ENCODE measurements at regions not wholly inside any gene's neighbourhood (a gene's known extent, or its start where the extent isn't known, plus 50 kb on each side); places are given as distances from the start of the nearest gene placed in this dataset.

DNA sequence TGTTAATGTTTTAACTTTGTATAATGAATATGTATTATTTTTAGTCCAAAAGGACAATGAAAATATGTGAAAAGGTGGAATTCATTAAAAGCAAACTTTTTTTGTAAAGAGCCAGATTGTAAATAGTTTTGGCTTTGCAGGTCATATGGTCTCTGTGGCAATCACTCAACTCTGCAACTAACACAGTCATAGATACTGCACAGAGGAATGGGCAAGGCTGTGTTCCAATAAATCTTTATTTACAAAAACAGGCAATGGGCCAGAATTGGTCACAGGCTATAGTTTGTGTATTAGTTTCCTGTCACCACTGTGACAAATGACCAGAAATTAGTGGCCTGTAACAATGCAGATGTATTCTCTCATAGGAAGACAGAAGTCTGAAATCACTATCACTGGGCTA is 125.4 kb upstream of the PTCH1 start:
- no peak overlapping the region for H3K27ac Mint-ChIP-seq
- peaks cover 1% of the 10 kb centered on the region for H3K27me3 Mint-ChIP-seq

DNA sequence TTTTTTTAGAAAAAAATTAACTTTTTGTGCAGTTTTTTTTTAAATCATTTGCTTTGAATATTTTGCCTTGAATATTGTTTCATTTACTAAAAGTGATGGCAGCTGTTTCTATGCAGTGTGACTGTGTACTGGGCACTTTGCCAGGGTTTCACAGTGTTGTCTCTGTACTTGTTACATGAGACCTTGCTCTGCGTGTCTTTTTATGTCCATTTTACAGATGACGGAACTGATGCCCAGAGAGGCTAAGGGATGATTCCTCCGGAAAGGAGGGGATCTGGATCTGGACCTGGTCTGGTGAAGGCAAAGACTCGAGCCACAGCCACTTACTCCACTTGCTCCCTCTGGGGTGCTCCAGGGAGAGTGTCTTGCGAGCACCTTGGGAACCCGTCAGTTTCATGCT is 124.8 kb upstream of the PTCH1 start:
- H3K4me1 Mint-ChIP-seq (ENCODE audit: low read depth), result no peaks in the 10 kb centered on the region
- H3K27ac Mint-ChIP-seq, result no peak overlapping the region
- no peaks in the 10 kb centered on the region for H3K36me3 Mint-ChIP-seq (ENCODE audit: low read depth)
- H3K9me3 Mint-ChIP-seq, result no peaks in the 10 kb centered on the region
- peaks cover 1% of the 10 kb centered on the region for H3K27me3 Mint-ChIP-seq
- no peak overlapping the region for H3K4me3 Mint-ChIP-seq
- intact Hi-C loops (cut with micrococcal nuclease), result no loop called here

More for the DNA sequence above, 125.4 kb upstream of the PTCH1 start:
- H3K4me1 Mint-ChIP-seq (ENCODE audit: low read depth), result no peaks in the 10 kb centered on the region
- intact Hi-C loops (cut with micrococcal nuclease), result no loop called here
- H3K36me3 Mint-ChIP-seq (ENCODE audit: low read depth), result no peaks in the 10 kb centered on the region
- no peak overlapping the region for H3K4me3 Mint-ChIP-seq
- H3K9me3 Mint-ChIP-seq, result no peaks in the 10 kb centered on the region

DNA sequence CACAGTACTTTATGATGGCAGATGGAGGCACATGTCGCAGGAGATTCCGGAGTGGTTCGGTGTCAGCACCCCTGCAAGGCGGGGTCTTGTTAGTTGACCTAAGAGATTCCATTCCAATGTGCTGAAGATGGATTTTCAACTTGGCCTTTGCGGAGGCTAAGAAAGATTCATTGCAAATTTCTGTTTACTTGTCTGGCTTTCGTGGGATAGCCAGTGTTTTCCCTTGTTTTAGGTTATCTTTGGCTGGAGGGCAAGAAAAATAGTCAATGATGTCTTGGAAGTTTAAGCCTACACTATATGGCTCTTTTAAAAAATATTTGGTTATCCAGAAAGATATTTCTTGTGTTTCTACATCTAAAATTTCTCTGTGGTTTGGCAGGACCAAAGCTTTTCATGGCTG is 123.6 kb upstream of the PTCH1 start:
- Mint-ChIP-seq H3K9me3 (no peaks in the 10 kb centered on the region), H3K4me3 (no peak overlapping the region), H3K27me3 (peaks cover 1% of the 10 kb centered on the region), H3K36me3 (ENCODE audit: low read depth) (no peaks in the 10 kb centered on the region), H3K4me1 (ENCODE audit: low read depth) (no peaks in the 10 kb centered on the region), H3K27ac (no peak overlapping the region)
- intact Hi-C loops (cut with micrococcal nuclease), result no loop called here

DNA sequence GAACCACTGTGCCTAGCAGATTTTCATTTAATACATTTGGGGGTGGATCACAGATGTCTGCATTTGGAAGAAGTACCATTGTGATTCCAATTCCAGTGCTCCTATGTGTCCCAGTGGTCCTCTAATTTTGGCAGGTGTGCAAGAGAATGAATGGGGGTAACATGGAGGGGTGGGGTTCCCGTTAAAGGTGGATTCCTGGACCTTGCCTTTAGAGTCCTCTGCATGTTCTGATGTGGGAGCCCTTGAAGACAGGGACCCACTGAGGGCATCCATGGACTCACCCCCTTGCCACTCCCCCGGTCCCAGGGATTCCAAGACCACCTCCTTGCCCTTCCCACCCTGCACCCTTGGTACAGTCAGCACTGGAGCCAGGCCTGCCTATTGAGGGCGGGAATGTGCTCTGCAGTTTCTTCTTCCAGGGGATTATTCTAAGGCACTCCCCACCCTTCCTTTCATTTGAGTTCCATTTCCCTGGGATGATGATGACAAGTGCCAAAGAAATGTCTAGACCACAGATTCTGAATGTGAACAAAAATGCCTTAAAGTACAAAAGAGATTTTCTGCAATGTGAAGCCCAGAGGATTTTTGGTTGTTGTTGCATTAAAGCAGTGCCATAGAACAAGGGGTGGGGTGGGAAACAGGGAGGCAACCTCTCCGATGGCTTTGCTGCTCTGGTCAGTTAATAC is 119.4 kb upstream of the PTCH1 start:
- intact Hi-C loops (cut with micrococcal nuclease), result no loop called here

DNA sequence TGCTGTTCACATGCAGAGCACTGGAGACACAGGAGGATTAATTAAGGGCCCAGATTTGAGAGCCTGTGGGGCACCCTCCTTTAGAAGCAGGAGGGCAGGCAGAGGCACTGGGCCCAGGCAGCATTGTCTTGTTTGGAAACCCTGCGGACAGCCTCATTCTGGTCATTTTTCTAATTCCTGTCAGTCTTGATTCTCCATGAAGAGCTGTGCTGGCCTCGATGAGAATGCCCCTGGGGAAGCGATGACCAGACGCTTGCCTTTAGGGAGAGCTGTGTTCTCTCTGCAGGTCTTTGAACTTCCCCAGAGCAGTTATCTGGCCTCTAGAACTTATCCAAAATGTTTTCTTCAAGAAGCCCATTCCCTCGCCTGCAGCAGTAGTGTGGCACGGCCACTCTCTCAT is 117.8 kb upstream of the PTCH1 start:
- Mint-ChIP-seq H3K9me3 (no peaks in the 10 kb centered on the region), H3K27me3 (peaks cover 2% of the 10 kb centered on the region), H3K36me3 (ENCODE audit: low read depth) (no peaks in the 10 kb centered on the region), H3K4me3 (no peak overlapping the region), H3K27ac (no peak overlapping the region), H3K4me1 (ENCODE audit: low read depth) (no peaks in the 10 kb centered on the region)
- intact Hi-C loops (cut with micrococcal nuclease), result no loop called here

More for the DNA sequence above, 119.4 kb upstream of the PTCH1 start:
- Mint-ChIP-seq H3K36me3 (ENCODE audit: low read depth) (no peaks in the 10 kb centered on the region), H3K4me3 (no peak overlapping the region), H3K9me3 (no peaks in the 10 kb centered on the region), H3K4me1 (ENCODE audit: low read depth) (no peaks in the 10 kb centered on the region), H3K27me3 (peaks cover 2% of the 10 kb centered on the region), H3K27ac (no peak overlapping the region)

DNA sequence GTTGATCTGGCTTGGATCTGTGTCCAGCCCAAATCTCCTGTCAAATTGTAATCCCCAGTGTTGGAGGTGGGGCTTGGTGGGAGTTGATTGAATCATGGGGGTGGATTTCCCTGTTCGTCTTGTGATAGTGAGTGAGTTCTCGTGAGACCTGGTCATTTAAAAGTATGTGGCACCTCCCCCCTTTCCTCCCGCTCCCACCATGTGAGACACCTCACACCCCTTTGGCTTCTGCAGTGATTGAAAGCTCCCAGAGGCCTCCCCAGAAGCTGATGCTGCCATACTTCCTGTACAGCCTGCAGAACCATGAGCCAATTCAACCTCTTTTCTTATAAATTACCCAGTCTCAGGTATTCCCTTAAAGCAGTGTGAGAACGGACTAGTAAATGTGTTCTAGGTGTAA is 117.3 kb upstream of the PTCH1 start:
- Mint-ChIP-seq H3K36me3 (ENCODE audit: low read depth) (no peaks in the 10 kb centered on the region), H3K4me3 (no peak overlapping the region), H3K27me3 (peaks cover 2% of the 10 kb centered on the region), H3K9me3 (no peaks in the 10 kb centered on the region), H3K27ac (no peak overlapping the region), H3K4me1 (ENCODE audit: low read depth) (no peaks in the 10 kb centered on the region)
- intact Hi-C loops (cut with micrococcal nuclease), result no loop called here

DNA sequence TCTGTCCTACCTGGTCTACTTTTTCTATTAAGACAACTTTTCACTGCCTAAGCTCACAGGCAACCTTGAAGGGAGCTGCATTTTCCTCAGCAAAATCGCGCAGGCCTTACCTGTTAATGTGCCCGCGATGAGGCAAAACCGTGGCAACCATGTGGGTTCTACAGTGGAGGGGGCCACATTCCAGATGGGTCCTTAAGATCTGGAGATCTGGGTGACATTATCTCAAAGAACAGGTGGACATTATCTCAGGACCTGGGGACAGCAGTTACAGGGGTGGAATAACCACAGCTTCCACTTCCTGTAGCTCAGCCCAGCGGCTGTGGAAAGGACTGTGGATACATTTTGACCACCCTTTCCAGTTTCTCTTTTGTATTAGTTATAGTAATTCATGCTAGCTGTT is 112.8 kb upstream of the PTCH1 start:
- intact Hi-C loops (cut with micrococcal nuclease), result no loop called here
- peaks cover 14% of the 10 kb centered on the region for H3K27me3 Mint-ChIP-seq
- no peak overlapping the region for H3K27ac Mint-ChIP-seq
- H3K36me3 Mint-ChIP-seq (ENCODE audit: low read depth), result no peaks in the 10 kb centered on the region
- peaks cover 19% of the 10 kb centered on the region for H3K9me3 Mint-ChIP-seq
- H3K4me1 Mint-ChIP-seq (ENCODE audit: low read depth), result peaks cover 6% of the 10 kb centered on the region
- no peak overlapping the region for H3K4me3 Mint-ChIP-seq

DNA sequence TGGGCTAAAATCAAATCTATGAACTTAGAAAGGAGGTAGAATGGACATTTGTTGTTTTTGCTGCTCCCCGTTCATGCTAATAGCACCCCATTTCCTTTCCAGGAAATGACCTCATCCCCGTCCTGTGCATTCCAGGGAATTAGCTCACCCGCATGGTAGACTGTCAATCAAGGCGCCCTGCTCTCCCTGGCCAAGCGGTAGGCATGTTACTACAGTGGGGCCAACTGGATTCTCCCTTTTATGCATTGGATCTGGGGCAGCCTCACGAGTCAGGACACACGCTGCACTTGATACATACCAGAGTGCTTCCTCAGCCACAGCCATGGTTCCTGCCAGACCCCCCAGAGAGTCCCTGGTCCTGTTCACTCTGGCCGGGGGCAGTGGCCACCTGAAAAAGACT is 111.0 kb upstream of the PTCH1 start:
- Mint-ChIP-seq H3K27me3 (peaks cover 14% of the 10 kb centered on the region), H3K4me3 (no peak overlapping the region), H3K4me1 (ENCODE audit: low read depth) (peaks cover 6% of the 10 kb centered on the region), H3K9me3 (peaks cover 19% of the 10 kb centered on the region), H3K36me3 (ENCODE audit: low read depth) (no peaks in the 10 kb centered on the region), H3K27ac (no peak overlapping the region)
- intact Hi-C loops (cut with micrococcal nuclease), result no loop called here

DNA sequence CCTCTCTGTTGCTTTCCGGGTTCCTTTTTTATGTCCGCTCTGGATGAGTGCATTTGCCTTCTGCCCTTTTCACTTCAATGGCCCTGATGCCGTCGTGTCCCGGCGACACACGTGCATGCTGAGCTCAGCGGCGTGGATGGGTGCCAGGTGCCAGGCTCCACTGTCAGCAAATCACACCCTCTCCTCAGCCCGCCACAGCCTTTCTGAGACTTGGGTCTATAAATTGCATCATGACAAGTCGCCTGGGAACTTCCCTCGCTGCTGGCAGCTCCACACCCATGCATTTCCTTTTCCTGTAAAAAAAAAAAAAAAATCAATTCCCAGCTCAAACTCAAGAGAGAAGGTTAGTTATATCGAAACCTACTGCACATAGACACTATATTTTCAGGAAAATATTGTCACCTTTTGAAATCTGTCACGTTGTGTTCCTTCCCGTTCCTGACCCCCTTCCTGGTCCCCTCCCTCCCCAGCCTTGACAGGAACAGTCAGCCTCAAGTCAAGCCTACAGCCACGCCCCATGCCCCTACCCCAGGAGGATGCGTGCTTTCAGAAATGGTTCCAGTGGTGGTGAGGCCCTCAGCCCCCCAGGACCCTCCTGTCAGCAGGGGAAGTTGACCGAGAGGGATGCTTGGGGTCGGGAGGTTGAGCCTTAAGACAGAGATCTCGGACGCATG is 110.3 kb upstream of the PTCH1 start:
- no peak overlapping the region for H3K4me3 Mint-ChIP-seq
- no peaks in the 10 kb centered on the region for H3K36me3 Mint-ChIP-seq (ENCODE audit: low read depth)
- H3K9me3 Mint-ChIP-seq, result peaks cover 19% of the 10 kb centered on the region
- intact Hi-C loops (cut with micrococcal nuclease), result no loop called here
- peaks cover 14% of the 10 kb centered on the region for H3K27me3 Mint-ChIP-seq
- H3K4me1 Mint-ChIP-seq (ENCODE audit: low read depth), result peaks cover 6% of the 10 kb centered on the region
- no peak overlapping the region for H3K27ac Mint-ChIP-seq

DNA sequence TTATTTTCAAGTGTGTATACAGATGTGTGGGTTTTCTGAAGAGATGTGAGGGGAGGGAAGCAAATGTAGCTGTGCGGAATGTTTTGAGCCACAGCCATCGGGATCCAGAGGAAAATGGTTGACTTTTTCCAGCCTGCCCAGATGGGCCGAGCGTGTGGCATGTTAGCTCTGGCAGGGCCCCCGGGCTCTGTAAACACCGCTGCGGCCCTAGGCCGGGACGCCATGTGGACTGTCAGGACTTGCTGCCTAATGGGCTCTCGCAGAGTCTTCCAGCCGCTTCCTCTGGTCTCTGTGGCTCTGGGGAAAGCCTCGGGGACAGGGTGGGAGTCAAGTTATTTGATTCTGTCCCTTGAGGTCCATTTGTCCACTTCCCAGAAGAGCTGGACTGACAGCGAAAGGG is 109.6 kb upstream of the PTCH1 start:
- peaks cover 19% of the 10 kb centered on the region for H3K9me3 Mint-ChIP-seq
- H3K27ac Mint-ChIP-seq, result no peak overlapping the region
- peaks cover 12% of the 10 kb centered on the region for H3K27me3 Mint-ChIP-seq

DNA sequence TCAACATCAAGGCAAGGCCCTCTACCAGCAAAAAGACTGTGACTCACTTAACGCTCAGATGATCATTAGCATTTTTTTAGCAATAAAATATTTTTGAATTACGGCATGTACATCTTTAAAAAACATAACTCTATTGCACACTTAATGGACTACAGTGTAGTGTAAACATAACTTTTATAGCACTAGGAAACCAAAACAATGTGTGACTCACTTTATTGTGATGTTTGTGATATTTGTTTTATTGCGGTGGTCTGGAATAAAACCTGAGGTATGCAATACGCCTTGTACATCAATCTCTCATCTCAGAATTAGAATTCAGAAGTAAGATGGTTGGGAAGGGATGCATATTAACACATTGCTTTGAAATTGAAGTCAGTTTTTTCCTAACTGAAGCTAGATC is 106.9 kb upstream of the PTCH1 start:
- H3K36me3 Mint-ChIP-seq (ENCODE audit: low read depth), result no peaks in the 10 kb centered on the region
- H3K4me1 Mint-ChIP-seq (ENCODE audit: low read depth), result peaks cover 6% of the 10 kb centered on the region
- intact Hi-C loops (cut with micrococcal nuclease), result no loop called here
- H3K27ac Mint-ChIP-seq, result no peak overlapping the region
- no peak overlapping the region for H3K4me3 Mint-ChIP-seq
- peaks cover 10% of the 10 kb centered on the region for H3K27me3 Mint-ChIP-seq
- peaks cover 19% of the 10 kb centered on the region for H3K9me3 Mint-ChIP-seq

More for the DNA sequence above, 109.6 kb upstream of the PTCH1 start:
- no peaks in the 10 kb centered on the region for H3K36me3 Mint-ChIP-seq (ENCODE audit: low read depth)
- H3K4me1 Mint-ChIP-seq (ENCODE audit: low read depth), result peaks cover 6% of the 10 kb centered on the region
- H3K4me3 Mint-ChIP-seq, result no peak overlapping the region
- intact Hi-C loops (cut with micrococcal nuclease), result no loop called here

DNA sequence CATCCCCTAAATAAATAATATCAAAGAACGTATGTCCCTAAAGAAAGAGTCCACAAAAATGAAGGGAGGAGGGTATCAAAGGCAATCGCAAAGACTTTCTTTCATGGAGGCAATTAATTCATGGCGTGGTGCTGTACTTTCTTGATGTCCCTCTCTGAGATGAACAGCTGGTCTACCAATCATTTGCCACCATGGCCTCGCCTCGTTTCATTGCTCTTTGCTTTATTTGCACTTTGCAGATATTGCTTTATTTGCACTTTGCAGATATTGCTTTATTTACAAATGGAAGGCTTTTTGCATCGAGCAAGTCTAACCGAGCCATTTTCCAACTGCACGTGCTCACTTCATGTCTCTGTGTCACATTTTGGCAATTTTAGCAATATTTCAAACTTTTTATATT is 104.0 kb upstream of the PTCH1 start:
- Mint-ChIP-seq H3K27me3 (peaks cover 3% of the 10 kb centered on the region), H3K4me1 (ENCODE audit: low read depth) (no peaks in the 10 kb centered on the region), H3K36me3 (ENCODE audit: low read depth) (no peaks in the 10 kb centered on the region), H3K27ac (no peak overlapping the region), H3K4me3 (no peak overlapping the region), H3K9me3 (peaks cover 5% of the 10 kb centered on the region)
- intact Hi-C loops (cut with micrococcal nuclease), result no loop called here

DNA sequence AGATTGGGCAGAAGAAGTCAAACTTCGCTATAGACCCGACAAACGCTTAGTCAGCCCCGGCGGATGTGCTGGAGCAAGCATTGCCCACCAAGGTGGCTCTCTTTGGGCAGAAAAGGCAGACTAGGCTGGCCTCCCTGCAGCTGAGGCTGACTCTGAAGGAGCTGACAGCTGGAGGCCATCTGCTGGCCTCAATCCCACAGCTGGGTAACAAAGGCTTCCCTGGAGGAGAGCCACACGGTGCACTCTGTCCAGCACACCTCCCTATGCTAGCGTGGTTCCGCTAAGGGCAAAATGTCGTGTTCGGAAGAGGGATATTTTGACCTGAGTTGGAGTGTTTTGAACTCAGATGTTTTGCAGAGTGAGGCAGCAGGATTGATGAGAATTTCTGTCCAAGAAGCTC is 103.5 kb upstream of the PTCH1 start:
- intact Hi-C loops (cut with micrococcal nuclease), result no loop called here
- peaks cover under 1% of the 10 kb centered on the region for H3K9me3 Mint-ChIP-seq
- no peaks in the 10 kb centered on the region for H3K4me1 Mint-ChIP-seq (ENCODE audit: low read depth)
- no peaks in the 10 kb centered on the region for H3K36me3 Mint-ChIP-seq (ENCODE audit: low read depth)
- H3K4me3 Mint-ChIP-seq, result no peak overlapping the region
- no peak overlapping the region for H3K27ac Mint-ChIP-seq
- peaks cover 1% of the 10 kb centered on the region for H3K27me3 Mint-ChIP-seq

DNA sequence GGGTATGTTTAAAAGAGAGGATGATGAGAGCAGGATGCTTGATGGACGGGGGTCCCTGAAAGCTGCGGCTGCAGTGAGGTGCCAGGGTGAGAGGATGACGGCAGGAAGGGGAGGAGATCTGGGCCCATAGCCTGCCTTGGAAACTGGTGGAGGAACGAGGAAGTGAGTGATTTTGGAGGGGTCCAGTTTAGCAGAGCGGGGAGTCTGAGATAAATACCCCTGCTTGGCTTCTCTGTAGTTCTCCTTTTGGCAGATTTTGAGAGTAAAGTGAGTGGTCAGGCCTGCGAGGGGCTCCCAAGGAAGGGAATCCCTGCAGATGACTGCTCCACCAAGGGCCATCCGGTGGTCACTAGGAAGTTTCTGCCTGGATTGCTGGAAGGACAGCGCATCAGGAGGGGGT is 98.5 kb upstream of the PTCH1 start:
- Mint-ChIP-seq H3K4me1 (ENCODE audit: low read depth) (no peaks in the 10 kb centered on the region), H3K4me3 (no peak overlapping the region), H3K27ac (no peak overlapping the region), H3K27me3 (peaks cover 2% of the 10 kb centered on the region), H3K36me3 (ENCODE audit: low read depth) (no peaks in the 10 kb centered on the region), H3K9me3 (no peaks in the 10 kb centered on the region)
- intact Hi-C loops (cut with micrococcal nuclease), result no loop called here

DNA sequence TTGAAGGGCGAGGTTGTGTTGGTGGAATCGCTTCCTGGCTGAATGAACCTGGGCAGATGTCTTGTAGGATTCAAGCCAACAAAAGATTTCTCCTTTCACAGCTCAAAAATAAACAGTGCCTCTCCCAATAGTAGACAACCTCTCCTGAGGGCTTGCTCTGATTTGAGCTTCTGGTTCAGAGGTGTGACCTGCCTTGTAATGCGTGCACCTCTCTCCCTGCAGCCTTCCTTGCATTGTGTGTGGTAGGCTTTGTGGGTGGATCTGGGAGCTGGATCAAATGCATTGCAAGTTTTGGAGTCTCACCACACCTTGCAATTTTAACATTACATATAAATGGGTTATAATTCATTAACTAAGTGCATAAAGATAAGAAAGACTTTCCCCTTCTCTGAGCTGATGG is 96.9 kb upstream of the PTCH1 start:
- Mint-ChIP-seq H3K27me3 (peaks cover 2% of the 10 kb centered on the region), H3K27ac (no peak overlapping the region), H3K4me1 (ENCODE audit: low read depth) (no peaks in the 10 kb centered on the region), H3K9me3 (no peaks in the 10 kb centered on the region), H3K4me3 (no peak overlapping the region), H3K36me3 (ENCODE audit: low read depth) (no peaks in the 10 kb centered on the region)
- intact Hi-C loops (cut with micrococcal nuclease), result no loop called here

Measured in dendritic cell treated with granulocyte-macrophage colony-stimulating factor and Interleukin-4, amounts not matched to agents 40 ng/mL and 50 ng/mL, for 4 days (primary cell).